HG03175 (cell line): ENCODE measurements at regions not wholly inside any gene's neighbourhood (a gene's known extent, or its start where the extent isn't known, plus 50 kb on each side); places are given as distances from the start of the nearest gene placed in this dataset.

ENCODE experiments used
- ATAC-seq: cut with Tn5 transposase; IDR thresholded peaks from one replicate; pipeline ENCODE4 v1.9.1; 2021; ENCODE audit warnings: mild to moderate bottlenecking, moderate library complexity; ENCODE audit not compliant: unreplicated experiment

GRCh38 chr9:118276784-118277183, 572.6 kb downstream of the TLR4 start:
- no peak for ATAC-seq

- ATAC-seq, result no peak
Measured at GRCh38 chr9:118281772-118282171, 577.6 kb downstream of the TLR4 start.

- no peak for ATAC-seq
Measured at GRCh38 chr9:118283488-118283887, 579.3 kb downstream of the TLR4 start.

- ATAC-seq, result no peak
Measured at GRCh38 chr9:118290116-118290515, 585.9 kb downstream of the TLR4 start.

- no peak for ATAC-seq
Measured at GRCh38 chr9:118295413-118295812, 591.2 kb downstream of the TLR4 start.

GRCh38 chr9:118302721-118303120, 598.5 kb downstream of the TLR4 start:
- no peak for ATAC-seq

GRCh38 chr9:118303216-118303615, 599.0 kb downstream of the TLR4 start:
- no peak for ATAC-seq

GRCh38 chr9:118305331-118305730, 601.1 kb downstream of the TLR4 start:
- no peak for ATAC-seq

GRCh38 chr9:118306801-118307200, 602.6 kb downstream of the TLR4 start:
- no peak for ATAC-seq

- no peak for ATAC-seq
Measured at GRCh38 chr9:118313965-118314364, 609.8 kb downstream of the TLR4 start.

- ATAC-seq, result no peak
Measured at GRCh38 chr9:118316831-118317343, 612.7 kb downstream of the TLR4 start.

GRCh38 chr9:118318770-118319431, 614.7 kb downstream of the TLR4 start:
- no peak for ATAC-seq

- no peak for ATAC-seq
Measured at GRCh38 chr9:118321788-118322187, 617.6 kb downstream of the TLR4 start.

- no peak for ATAC-seq
Measured at GRCh38 chr9:118324706-118325105, 620.5 kb downstream of the TLR4 start.

- ATAC-seq, result no peak
Measured at GRCh38 chr9:118325757-118326156, 621.6 kb downstream of the TLR4 start.

- ATAC-seq, result no peak
Measured at GRCh38 chr9:118326326-118326725, 622.1 kb downstream of the TLR4 start.

GRCh38 chr9:118330191-118330986, 626.2 kb downstream of the TLR4 start:
- no peak for ATAC-seq

- ATAC-seq, result no peak
Measured at GRCh38 chr9:118331622-118332045, 627.4 kb downstream of the TLR4 start.

- ATAC-seq, result no peak
Measured at GRCh38 chr9:118336250-118336942, 632.2 kb downstream of the TLR4 start.

GRCh38 chr9:118336943-118337330, 632.7 kb downstream of the TLR4 start:
- no peak for ATAC-seq

GRCh38 chr9:118360036-118360435, 655.8 kb downstream of the TLR4 start:
- no peak for ATAC-seq

GRCh38 chr9:118362123-118362522, 657.9 kb downstream of the TLR4 start:
- ATAC-seq, result no peak
